HG02759 (cell line): ENCODE measurements at regions not wholly inside any gene's neighbourhood (a gene's known extent, or its start where the extent isn't known, plus 50 kb on each side); places are given as distances from the start of the nearest gene placed in this dataset.

Experiments
- ATAC-seq: cut with Tn5 transposase; IDR thresholded peaks from one replicate; pipeline ENCODE4 v1.9.1; 2021; ENCODE audit warnings: mild to moderate bottlenecking, moderate library complexity; ENCODE audit not compliant: unreplicated experiment

GRCh38 chr21:19557488-19557887, 1153.9 kb upstream of the TMPRSS15 start:
- no peak for ATAC-seq

DNA sequence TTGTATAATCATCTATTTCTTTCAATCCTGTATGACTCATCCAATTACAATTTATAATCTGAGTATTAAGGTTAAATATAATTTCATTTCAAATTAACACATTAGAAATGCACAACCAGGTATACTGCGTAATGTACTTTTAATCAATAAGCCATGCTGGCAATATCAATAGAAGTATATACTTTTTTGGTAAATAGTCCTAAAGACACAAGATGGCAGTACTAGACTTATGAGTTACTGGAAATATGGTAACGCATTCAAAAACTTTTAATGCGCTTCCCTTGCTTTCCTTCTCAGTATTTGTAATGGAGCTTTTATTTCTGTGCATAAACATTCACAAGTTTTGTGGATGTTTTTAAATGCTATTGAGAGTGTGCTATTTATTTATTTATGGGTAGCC, 1162.0 kb upstream of the TMPRSS15 start:
- ATAC-seq, result no peak

- ATAC-seq, result no peak
Observed at GRCh38 chr21:19566975-19567374, 1163.4 kb upstream of the TMPRSS15 start.

- ATAC-seq, result no peak
Observed at GRCh38 chr21:19577381-19577780, 1173.8 kb upstream of the TMPRSS15 start.

DNA sequence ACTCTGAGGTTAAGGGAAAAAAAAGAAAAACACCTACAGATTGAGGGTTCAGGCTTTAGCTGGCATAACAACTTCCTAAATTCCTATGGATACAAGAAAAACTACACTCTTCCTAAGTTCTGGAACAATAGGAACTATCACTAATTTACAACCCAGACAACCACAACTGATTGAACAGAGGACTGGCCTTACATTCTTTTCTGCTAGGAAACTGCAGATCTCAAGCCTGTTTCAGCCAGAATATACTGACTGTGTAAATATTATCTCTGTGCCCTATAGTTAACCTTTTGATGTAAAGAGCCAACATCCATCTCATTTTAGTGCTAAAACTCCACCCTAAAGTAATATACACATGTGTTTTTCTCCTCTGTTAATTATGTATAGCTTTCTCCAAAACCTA, 1186.5 kb upstream of the TMPRSS15 start:
- no peak for ATAC-seq

DNA sequence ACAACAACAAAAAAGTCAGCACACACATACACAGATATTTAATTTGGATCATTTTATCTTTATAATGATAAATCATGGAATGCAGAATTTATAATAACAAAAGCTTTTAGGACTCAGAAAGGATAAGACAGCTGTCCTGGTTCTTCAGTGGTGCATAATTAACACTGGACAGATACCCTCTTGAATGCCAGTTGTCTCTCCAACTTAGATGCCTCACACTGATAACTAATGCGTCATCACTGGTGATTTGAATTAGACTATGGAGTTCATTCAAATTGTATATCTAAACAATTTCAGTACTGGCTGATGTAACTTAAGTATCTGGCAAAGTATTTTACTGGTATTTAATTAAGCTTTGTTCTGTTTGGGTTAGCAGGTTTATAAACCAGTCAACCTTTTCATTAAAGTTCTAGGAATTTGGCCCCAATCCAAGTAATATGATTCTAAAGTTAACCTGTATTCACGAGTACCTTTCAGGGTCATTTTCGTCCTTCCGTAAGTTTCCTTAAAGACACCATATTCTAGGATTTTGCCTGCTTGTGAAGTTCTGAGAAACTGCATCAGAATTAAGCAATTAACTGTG, 1199.5 kb upstream of the TMPRSS15 start:
- no peak for ATAC-seq

GRCh38 chr21:19608101-19608621, 1204.6 kb upstream of the TMPRSS15 start:
- ATAC-seq, result no peak

DNA sequence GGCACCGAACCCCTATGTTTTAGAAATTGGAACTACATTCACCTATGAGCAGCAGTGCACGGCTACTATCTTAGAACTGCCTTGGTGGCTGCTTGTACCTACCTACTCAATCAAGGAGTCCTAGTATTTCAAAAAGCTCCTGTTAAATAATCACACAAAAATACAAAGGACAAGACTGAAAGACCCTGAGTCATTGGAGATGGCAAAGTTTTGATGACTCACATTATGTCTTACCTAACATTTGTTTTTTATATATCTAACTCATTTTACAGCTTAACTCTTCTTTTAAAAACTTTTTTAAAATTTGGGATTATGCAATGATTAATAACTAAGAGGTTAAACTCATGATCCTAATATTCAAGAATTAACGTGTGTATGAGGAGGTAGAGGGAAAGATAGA, 1206.0 kb upstream of the TMPRSS15 start:
- no peak for ATAC-seq

DNA sequence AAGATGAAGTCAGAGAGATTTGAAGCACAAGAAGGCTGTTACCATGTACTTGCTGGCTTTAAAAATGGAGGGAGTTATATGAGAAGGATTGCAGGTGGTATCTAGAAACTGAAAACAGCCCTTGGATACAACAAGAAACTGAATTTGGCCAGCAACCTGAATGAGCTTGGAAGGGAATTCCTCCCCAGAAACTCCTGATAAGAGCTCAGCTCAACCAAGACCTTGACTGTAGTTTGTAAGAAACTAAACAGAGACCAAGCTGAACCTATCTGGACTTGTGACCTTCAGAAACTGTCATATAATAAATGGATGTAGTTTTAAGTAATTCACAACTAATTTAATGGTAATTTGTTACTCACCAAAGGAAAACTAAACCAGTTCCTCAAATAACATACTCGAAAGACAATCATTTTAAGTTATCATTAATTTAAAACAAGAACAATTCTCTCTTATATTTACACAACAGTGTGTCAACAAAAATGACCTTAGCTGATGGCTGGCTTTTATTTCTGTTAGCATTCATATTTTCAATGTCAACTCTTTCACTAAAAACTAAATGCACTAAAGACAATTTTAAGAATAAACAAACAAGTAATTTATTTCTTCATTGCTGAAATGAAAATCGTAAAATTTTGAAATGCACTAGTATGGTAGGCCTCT, 1218.4 kb upstream of the TMPRSS15 start:
- ATAC-seq, result no peak

DNA sequence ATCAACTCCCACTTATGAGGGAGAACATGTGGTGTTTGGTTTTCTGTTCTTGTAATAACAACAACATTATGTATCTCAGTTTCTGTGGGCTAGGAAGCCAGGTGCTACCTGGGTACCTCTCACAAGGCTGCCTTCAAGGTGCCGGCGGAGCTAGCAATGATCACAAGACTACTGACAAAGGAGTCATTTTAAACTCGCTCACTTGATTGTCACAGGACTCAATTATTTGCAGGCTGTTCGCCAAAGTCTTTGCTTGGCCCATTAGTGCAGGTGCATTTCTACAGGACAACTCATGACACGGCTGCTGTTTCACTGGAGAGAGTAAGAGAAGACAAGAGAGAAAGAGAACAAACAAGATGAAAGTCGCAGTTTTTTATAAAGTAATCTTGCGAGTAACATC, 1237.4 kb upstream of the TMPRSS15 start:
- ATAC-seq, result no peak

DNA sequence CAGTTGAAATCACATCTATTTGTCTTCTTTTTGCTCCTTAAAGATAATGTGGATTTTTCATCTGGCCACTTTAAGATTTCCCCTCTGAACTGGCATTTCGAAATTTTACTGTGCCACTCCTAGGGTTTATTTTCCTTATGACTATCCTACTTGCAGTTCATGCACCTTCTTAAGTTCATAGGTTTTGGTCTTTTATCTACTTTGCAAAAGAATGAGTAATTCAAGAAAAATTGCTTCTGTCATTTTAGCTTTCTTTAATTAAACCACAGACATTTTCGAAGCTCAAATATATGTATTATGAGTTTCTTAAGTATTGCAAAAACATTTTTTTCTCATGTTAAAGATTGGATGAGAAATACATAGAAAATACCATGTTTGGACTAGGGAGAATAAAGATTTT, 1244.8 kb upstream of the TMPRSS15 start:
- no peak for ATAC-seq

GRCh38 chr21:19683492-19683891, 1279.9 kb upstream of the TMPRSS15 start:
- ATAC-seq, result no peak

GRCh38 chr21:19684328-19684727, 1280.7 kb upstream of the TMPRSS15 start:
- no peak for ATAC-seq

- no peak for ATAC-seq
Observed at GRCh38 chr21:19692231-19692630, 1288.6 kb upstream of the TMPRSS15 start.

- no peak for ATAC-seq
Observed at GRCh38 chr21:19695796-19696195, 1292.2 kb upstream of the TMPRSS15 start.

- no peak for ATAC-seq
Observed at GRCh38 chr21:19700476-19700875, 1296.9 kb upstream of the TMPRSS15 start.

DNA sequence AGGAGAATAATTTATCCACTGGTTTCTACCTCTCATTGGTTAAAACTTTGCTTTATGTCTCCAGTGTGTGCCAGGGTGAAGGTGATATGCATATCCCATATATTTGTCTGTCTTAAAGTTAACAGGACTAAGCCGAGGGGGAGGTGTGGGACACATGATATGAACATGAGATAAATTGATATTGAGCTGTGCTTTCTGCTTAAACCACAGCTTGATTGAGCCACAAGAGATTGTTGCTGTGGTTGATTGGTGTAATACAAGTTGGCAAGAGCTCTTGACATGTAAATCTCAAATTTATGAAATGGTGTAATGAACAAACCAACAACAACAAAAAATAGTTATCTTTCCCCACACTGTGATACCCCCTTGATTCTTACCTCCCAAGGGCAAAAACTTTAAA, 1295.5 kb upstream of the NCAM2 start:
- ATAC-seq, result no peak

DNA sequence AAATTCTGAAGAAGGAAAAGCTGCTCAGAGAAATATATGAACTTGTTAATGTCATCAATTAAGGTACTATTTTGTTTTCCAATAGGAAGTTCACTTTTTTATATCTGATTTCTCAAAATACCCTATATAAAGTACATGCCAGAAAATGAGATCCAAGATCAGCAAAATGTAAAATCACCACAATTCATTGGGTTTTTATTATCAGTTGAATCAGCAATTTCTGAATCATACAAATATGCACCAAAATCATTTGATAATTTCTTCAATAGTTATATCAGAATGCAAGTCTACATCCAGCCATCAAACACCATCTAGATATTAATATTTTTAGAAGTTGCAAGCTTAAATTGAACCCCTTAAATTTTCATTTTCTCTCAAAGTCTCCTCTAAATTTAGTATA, 1293.4 kb upstream of the NCAM2 start:
- no peak for ATAC-seq

- ATAC-seq, result no peak
Observed at GRCh38 chr21:19712441-19712840, 1285.8 kb upstream of the NCAM2 start.

GRCh38 chr21:19713313-19713712, 1284.9 kb upstream of the NCAM2 start:
- no peak for ATAC-seq

- ATAC-seq, result no peak
Observed at GRCh38 chr21:19724081-19724480, 1274.1 kb upstream of the NCAM2 start.

GRCh38 chr21:19731251-19731650, 1267.0 kb upstream of the NCAM2 start:
- ATAC-seq, result no peak

GRCh38 chr21:19759836-19760235, 1238.4 kb upstream of the NCAM2 start:
- no peak for ATAC-seq
